Body of pancreas (tissue), 4 donors: ENCODE measurements at regions not wholly inside any gene's neighbourhood (a gene's known extent, or its start where the extent isn't known, plus 50 kb on each side); places are given as distances from the start of the nearest gene placed in this dataset.

Experiments used
- ATAC-seq: fragments of 150-250 bp; one replicate; pipeline ENCODE4 v1.9.1; 2016
- DNase-seq, 4 donors: peaks; one replicate each; pipeline ENCODE4 v3.0.0-alpha.2; 2019
- H3K27ac ChIP-seq, 4 donors: fragments of 200-600 bp; sonication (generic); 1 replicate in 3 of 4; 2 replicates in 1 of 4; pipeline versions ENCODE4 v1.5.1 to v1.6.1; 2016 to 2019; ENCODE audit warnings: mild to moderate bottlenecking in 1 of 4, mixed read lengths in 1 of 4, moderate library complexity in 1 of 4
- H3K27me3 ChIP-seq, 2 donors: fragments of 200-600 bp; sonication (generic); one replicate each; pipeline ENCODE4 v1.6.0; 2016; ENCODE audit warnings: mild to moderate bottlenecking in 1 of 2
- H3K36me3 ChIP-seq, 2 donors: fragments of 200-600 bp; sonication (generic); replicated peaks in 1 of 2; 2 replicates each; pipeline ENCODE4 v1.5.1; 2016; ENCODE audit warnings: low read depth in 2 of 2; ENCODE audit not compliant: insufficient read depth in 1 of 2
- H3K4me1 ChIP-seq: fragments of 200-600 bp; sonication (generic); one replicate; pipeline ENCODE4 v1.6.0; 2016
- H3K4me3 ChIP-seq, 2 donors: fragments of 200-600 bp; sonication (generic); 1 replicate in 1 of 2; 2 replicates in 1 of 2; pipeline ENCODE4 v1.5.1; 2016 to 2019
- H3K9me3 ChIP-seq, 3 donors: fragments of 200-600 bp; sonication (generic); 1 replicate in 2 of 3; 2 replicates in 1 of 3; pipeline ENCODE4 v1.5.1; 2016
- CTCF ChIP-seq, 7 experiments: fragments of 450-650 bp in 4 of 7; fragments of 200-600 bp in 3 of 7; sonication (generic) in 3 of 7; IDR thresholded peaks; one replicate each; pipeline ENCODE4 v1.5.1; 2016 to 2019; ENCODE audit warnings: antibody characterized with exemption in 7 of 7
- POLR2A ChIP-seq, 3 donors: fragments of 450-650 bp; IDR thresholded peaks; one replicate each; pipeline ENCODE4 v1.6.1; 2016; ENCODE audit warnings: antibody characterized with exemption in 3 of 3, mild to moderate bottlenecking in 2 of 3
- WGBS, 2 donors: methylation state at CpG; one replicate each; pipeline ENCODE4 v1.1.5; 2017; 5-methylcytosine and 5-hydroxymethylcytosine counted together
- intact Hi-C: fragments of 100-400 bp; cut with DNase I; formaldehyde crosslinking; loops from one replicate; pipeline ENCODE4 v1.15.1; 2023

DNA sequence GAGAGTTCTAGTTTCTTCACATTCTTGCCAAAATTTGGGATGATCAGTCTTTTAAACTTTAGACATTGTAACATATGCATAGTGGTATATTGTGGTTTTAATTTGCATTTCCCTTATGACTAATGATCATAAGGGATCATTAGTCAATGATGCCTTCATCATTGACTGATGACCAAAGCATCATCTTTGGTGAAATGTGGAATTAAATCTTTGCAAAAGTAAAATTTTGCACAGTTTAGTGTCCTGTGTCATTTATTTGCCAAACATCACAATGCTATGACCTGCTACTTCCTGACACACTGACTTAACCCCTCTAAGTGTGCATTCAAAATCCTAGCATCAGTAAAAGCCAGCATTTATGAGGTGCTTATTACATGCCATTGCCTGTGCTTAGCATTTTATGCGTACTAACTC, 58.9 kb upstream of the SLC1A4 start:
- ATAC-seq (no peak), DNase-seq (no peak)
- H3K4me1 ChIP-seq: no peaks in the 10 kb centered on the region
- H3K9me3 ChIP-seq: no peaks in the 10 kb centered on the region
- TF ChIP-seq POLR2A (IDR thresholded peaks at IDR 0.05) (no peak), CTCF (IDR thresholded peaks at IDR 0.05) (no peak)
- intact Hi-C loops: no loop called here
- H3K27ac ChIP-seq: no peak overlapping the region
- 76 to 79% methylated on average over 1 of the region's 1 CpG for whole genome bisulfite sequencing, 2 donors
- H3K36me3 ChIP-seq: no peaks in the 10 kb centered on the region
- H3K4me3 ChIP-seq: no peak overlapping the region
- H3K27me3 ChIP-seq: no peaks in the 10 kb centered on the region

GRCh38 chr2:64931246-64932115, 57.7 kb upstream of the SLC1A4 start:
- intact Hi-C loops: no loop called here
- H3K9me3 ChIP-seq: no peaks in the 10 kb centered on the region
- no peak for TF ChIP-seq CTCF (IDR thresholded peaks at IDR 0.05)
- no peak for TF ChIP-seq POLR2A (IDR thresholded peaks at IDR 0.05)
- H3K4me3 ChIP-seq: no peak overlapping the region
- no peak overlapping the region for H3K27ac ChIP-seq
- 77 to 84% methylated on average over 9 of the region's 9 CpGs for WGBS, 2 donors
- H3K27me3 ChIP-seq: no peaks in the 10 kb centered on the region
- no peaks in the 10 kb centered on the region for H3K36me3 ChIP-seq
- ATAC-seq (no peak), DNase-seq (no peak)
- H3K4me1 ChIP-seq: no peaks in the 10 kb centered on the region

- Histone ChIP-seq H3K27ac (no peak overlapping the region), H3K9me3 (no peaks in the 10 kb centered on the region), H3K4me1 (no peaks in the 10 kb centered on the region), H3K27me3 (no peaks in the 10 kb centered on the region), H3K4me3 (no peak overlapping the region), H3K36me3 (no peaks in the 10 kb centered on the region)
- intact Hi-C loops: no loop called here
- TF ChIP-seq CTCF (IDR thresholded peaks at IDR 0.05): no peak
- no peak for TF ChIP-seq POLR2A (IDR thresholded peaks at IDR 0.05)
- 41 to 57% methylated on average over 1 of the region's 1 CpG for WGBS, 2 donors
- ATAC-seq (no peak), DNase-seq (no peak)
These were observed 57.2 kb upstream of the SLC1A4 start for GRCh38 chr2:64932116-64932370.

GRCh38 chr2:64932371-64933216, 56.6 kb upstream of the SLC1A4 start:
- DNase-seq: no peak
- Histone ChIP-seq H3K27ac (no peak overlapping the region), H3K27me3 (no peaks in the 10 kb centered on the region), H3K4me3 (no peak overlapping the region), H3K9me3 (no peaks in the 10 kb centered on the region), H3K4me1 (peaks cover 4% of the 10 kb centered on the region), H3K36me3 (no peaks in the 10 kb centered on the region)
- intact Hi-C loops: no loop called here
- TF ChIP-seq CTCF (IDR thresholded peaks at IDR 0.05) (no peak), POLR2A (IDR thresholded peaks at IDR 0.05) (no peak)
- WGBS, 2 donors: 74 to 86% methylated on average over 9 of the region's 9 CpGs
- no peak for ATAC-seq
